22Rv1 (cell line): ENCODE measurements at regions not wholly inside any gene's neighbourhood (a gene's known extent, or its start where the extent isn't known, plus 50 kb on each side); places are given as distances from the start of the nearest gene placed in this dataset.

ENCODE experiments used
- CTCF ChIP-seq: fragments of 450-650 bp; IDR thresholded peaks from 2 replicates; pipeline ENCODE4 v1.5.1; 2017; ENCODE audit warnings: mild to moderate bottlenecking
- ZFX ChIP-seq: fragments of 450-650 bp; IDR thresholded peaks from 2 replicates; pipeline ENCODE4 v1.6.1; 2017; ENCODE audit warnings: antibody characterized with exemption, borderline replicate concordance

- no peak for TF ChIP-seq CTCF
- TF ChIP-seq ZFX = no peak
These were observed 258.6 kb upstream of the TANK start for GRCh38 chr2:160901613-160902012.
